HG03066 (cell line): ENCODE measurements at regions not wholly inside any gene's neighbourhood (a gene's known extent, or its start where the extent isn't known, plus 50 kb on each side); places are given as distances from the start of the nearest gene placed in this dataset.

Experiments
- ATAC-seq: cut with Tn5 transposase; IDR thresholded peaks from one replicate; pipeline ENCODE4 v1.9.1; 2021; ENCODE audit warnings: low read depth; ENCODE audit not compliant: unreplicated experiment

DNA sequence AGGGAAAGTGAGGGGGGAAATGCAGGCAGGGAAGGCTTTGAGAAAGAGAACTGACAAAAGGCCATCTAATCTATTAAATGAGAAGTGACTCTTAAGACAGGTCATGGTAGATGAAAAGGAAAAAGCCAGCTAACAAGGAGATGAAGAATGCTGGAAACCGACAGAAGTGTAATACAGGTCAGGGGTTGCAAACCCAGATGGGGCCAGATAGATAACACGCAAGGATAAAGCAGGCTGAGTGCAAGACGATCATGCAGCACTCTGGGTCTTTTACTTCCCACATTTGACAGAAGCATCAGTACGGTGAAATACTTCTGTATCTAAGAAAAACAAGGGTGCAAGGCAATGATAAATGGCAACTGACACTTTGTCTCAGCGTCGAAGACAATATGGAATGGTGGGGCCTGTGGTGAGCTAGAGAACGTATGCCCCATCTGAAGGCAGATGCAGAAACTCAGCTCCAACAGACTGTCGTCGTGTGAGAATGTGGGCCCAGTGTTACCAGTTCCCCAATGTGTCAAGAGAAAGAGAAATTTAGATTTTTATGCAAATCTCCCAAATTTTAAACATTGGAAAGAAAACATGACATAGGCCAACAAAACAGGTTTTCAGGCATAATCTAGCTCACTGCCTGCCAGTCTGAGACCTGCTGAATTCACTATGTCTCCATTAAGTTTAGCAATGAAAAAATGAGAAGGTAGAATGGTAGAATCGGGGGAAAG, 187.4 kb downstream of the PHLDA1 start:
- no peak for ATAC-seq

DNA sequence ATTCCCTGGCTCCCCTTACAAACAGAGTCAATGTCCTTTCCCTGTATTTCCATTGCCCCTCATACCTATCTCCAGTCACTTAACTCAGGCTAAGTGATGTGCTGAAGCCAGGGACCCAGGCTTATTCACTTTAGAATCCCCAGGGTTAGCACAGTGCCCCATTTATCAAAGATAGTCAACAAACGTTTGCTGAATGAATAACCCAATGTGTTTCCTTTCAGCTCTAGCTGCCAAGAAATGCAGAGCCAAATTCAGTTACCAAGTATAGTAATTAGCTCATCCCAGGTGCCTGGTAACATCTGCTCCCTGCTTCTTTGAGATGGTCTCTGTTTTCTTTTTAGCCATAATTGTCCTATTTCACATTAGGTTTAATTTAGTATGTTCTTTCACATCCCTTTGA, 189.5 kb downstream of the PHLDA1 start:
- ATAC-seq, result no peak

DNA sequence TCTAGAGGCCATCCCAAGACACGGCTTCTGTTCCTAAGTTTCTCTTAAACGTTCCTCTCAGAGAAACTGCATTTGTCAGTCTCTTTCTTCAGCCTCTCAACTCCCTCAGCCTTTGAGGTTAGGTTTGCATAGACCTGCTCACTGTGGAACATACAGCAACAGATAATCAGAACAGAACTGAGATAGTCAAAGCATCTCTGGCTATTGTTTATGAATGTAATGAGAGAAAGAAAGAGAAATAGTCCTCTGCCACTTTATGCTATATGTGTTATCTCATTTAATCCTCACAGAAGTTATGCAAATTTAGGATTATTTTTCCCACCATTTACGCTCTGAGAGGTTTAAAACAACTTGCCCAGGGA, 190.6 kb downstream of the PHLDA1 start:
- no peak for ATAC-seq

DNA sequence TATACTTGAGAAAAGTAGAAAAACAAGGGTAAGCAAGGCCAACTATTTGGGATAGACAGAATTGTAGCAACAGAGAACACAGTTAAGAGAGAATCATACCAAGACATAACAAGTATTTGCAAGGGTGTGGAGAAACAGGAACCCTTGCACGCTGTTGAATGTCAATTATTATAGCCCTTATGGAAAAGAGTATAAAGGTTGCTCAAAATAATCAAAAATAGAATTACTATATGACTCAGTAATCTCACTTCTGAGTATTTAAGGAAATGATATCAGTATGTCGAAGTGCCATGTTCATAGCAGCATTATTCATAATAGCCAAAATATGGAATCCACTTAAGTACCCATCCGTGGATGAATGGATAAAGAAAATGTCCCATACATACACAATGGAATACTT, 193.3 kb downstream of the PHLDA1 start:
- ATAC-seq, result no peak

DNA sequence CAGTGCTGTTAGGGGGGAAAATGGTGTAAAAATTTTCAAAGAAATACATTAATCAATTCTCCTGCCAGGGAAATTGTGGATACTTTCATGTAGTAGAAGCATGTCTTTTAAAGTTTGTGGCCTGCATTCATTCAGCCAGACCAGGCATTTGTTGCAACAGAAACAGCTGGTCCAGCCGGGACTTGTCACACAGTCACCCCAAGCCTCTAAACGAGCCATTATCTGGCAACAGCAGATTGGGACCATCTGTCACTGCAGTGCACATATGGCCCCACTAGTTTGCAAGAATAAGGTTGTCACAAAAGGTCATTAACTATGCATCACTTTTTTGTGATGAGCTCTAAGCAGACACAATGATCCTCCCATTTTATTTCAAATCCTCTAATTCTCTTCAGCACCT, 193.9 kb downstream of the PHLDA1 start:
- ATAC-seq, result no peak

DNA sequence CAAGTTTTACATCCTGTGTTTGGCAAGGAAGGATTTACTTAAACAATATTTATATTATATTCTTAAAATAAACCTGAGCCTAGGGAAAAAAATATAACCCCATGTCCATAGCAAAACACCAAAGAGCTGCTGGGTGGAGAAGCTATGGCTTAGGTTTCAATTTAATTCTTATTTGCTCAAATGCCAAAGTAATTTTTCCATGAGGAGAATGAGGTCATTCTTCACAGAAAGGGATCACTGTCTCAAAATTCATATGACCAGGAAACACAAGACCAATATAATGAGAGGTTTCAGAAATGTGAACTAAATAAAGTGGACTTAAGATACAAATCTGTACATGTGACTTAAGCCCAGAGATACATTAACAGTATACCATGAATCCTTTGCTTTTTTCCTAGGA, 195.0 kb downstream of the PHLDA1 start:
- no peak for ATAC-seq

DNA sequence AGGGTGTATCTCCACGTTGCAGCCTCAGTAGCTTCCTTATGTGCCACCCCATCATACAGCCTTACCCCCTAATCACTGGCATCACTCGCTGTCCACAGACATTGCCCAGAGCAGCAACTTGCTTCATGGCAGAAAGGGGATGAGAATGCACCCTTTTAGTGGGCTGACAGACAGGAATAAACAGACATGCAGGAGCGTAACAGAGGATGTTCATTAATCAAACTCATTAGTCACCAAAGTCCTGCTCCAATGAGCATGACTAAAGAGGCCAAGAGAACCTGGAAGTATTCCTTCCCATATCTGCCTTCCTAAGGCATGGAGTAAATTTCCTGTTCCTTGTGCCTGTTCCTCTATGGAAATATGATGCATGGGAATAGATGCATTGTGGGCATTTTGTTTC, 197.0 kb downstream of the PHLDA1 start:
- no peak for ATAC-seq

DNA sequence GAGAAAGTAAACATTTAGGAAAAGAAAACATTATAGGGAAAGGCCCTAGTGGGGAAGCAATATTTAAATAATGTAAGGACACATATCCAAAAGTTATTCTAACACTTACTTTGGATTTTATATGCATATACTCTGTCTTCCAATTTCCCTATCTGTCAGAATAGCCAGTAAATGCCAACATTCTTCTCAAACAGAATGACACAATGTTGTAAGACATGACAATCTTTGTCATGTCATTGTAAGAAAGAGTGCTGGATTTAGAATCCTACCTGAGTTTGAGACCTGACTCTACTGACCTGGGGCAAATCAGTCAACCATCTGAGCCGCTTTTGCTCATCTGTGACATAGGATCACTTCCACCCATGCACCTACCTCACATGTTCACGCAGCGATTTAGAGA, 198.3 kb downstream of the PHLDA1 start:
- no peak for ATAC-seq

DNA sequence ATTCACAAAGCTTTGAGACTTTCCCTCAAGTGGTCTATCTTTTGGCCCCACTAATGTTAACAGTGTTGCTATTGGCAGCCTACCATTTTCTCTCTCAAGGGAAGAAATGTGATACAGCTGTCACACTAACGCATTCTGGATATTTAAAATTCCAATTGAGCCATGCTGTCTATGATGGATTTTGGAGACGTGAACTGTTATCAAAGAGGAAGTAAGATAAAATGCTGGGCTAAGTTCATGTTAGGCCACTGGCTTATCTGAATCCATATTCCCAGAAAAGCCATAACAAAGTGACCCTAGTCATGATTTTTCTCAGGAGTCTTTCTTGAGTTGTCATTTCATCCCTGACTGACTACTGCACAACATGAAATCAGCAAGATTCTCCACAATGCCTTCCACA, 200.2 kb downstream of the PHLDA1 start:
- ATAC-seq, result no peak

DNA sequence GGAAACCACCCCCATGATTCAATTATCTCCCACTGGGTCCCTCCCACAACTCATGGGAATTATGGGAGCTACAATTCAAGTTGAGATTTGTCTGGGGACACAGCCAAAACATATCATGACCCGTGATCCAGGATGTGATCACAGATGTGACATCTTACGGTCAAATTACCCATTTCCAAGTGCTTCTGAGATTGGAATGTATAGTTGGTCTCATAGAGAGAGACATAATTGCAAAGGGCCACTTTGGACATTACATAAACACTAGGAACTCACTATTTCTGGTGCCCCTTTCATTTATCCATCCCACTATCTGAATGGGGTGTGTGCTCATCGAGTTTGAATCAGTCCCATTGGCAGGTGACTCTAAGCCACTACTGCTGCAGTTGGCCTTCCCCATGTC, 204.5 kb downstream of the PHLDA1 start:
- no peak for ATAC-seq

DNA sequence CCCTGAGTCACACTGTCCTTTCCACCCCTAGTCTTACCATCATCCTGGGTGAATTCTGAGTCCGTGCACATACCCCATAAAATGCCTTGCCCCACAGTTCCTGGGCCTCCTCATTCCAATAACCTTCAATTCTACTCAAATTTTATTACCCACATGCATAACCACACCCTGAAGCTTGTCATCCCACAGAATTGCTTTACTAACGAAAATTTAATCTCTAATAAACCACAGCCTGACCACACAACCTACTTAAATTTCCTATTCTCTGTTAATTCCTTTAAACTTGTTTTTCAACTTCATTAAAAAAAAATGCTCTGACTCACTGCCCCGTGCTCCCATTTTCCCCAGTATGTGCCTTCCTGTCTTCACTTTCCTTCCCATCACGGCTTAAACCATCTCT, 205.9 kb downstream of the PHLDA1 start:
- no peak for ATAC-seq

DNA sequence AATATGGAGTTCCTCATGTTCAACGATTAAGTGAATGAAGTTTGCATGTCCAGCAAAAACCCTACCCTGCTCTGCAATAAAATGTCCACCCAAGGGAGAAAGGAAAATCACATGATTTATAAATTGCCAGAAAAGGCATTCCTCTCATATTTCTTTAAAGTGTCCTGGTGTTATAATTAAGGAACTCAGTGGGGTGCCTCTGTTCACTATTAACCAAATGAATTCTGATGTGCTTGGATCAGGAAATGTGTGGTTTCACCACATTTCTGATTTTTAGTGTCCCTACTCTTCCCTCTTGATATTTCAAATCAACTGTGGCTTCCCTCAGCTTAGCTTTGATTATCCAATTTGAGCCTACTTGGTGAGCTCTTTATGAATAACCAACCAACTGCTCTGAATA, 208.1 kb downstream of the PHLDA1 start:
- no peak for ATAC-seq

DNA sequence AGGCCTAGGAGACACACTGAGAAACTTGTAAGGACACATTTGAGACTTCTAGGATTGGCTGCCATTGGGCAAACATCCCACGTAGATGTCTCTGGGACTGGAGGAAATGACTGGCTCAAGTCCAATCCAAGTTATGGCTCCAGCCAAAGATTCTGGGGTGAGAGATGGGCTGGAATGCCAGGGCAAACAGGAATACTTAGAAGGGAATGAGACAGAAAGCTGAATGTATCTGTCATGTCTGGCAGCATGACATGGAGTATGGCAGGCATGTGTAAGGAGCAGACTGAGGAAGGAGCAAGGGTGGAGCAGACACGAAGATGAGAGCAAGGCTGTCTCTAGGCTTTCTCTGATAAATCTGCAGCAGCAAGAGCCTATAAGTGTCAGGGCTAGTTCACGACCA, 209.2 kb downstream of the PHLDA1 start:
- ATAC-seq, result no peak

DNA sequence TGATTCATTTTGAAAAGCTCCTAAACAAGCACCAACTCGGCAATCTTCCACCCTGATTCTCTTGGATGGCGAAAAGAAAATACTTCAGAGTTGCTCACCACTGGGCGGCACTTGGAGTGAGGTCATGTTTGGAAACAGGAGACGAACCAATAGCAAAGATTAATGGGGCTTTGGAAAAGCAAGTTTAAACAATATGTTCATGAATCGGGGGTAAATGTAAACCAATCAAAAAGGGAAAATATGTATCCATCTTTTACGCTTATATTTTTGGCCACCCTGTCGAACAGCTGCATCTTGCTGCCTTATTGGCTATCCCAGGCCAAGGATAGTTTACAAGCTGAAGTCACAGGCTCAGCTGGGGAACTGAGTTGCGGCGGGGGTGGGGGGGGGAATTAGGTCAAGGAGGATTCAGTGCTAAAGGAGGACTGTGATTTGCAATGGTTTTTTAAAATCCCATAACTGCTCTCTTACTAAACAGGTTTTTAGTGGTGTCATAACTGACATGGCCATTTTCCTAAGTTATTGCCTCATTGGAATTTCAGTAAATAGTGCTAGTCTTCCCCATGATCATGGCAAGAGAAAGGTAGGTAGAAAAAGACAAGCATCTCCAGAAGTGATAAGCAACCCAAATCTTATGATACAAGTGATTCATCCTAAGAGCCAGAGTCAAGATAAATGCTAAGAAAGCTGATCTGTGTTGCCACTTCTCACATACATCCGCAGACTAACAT, 210.6 kb downstream of the PHLDA1 start:
- no peak for ATAC-seq

DNA sequence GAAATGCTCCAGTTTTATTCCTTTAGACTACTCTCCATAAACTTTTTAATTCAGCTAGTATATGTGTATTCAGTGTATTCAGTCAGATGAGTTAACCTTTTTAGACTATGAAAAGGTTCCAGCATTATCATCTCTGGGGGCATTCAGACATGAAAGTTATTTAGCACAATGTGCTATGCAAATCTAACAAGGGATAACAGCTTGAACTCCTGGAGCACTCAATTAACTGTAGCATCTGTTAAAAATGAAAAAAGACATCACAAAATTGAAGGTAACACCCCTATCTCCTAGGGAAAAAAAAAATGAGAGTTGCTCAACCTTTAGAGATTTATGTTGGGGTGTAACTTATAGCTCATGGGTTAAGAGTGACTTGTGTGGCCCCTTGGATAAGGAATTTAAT, 211.5 kb downstream of the PHLDA1 start:
- ATAC-seq, result no peak

DNA sequence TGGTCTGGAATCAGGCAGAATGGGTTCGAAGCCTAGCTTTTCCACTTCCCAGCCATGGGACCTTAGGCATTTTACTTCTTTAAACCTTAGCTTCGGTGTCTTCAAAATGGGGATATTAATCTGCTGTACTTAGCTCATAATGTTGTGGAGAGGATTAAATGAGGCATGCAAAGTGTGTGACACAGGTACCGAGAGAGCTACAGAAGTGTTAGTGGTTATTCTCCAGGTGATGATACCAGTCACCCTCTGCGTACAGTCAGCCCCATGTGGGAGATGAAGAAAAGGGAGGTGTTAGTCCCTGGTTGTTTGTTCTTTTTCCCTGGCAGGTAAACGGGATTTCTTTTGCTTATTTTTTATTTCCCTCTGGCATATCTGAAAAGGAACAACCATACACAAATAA, 212.1 kb downstream of the PHLDA1 start:
- ATAC-seq, result no peak

DNA sequence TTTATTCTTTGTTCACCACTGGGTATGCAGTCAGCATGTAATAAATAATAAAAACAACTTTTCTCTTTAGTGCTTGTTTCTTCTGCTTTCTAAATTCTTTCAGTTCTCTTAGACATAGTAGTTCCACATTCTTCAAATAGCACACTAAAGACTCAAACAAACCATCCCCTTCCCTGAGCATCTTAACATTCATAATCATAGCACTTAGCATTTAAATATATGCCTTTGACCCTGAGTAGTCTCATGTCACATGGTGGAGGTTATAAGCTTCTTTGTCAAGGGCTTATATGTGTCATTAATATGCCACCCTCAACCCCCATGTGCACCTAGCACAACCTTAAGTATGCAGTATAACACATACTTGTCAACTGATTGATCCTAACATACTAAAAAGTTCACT, 212.7 kb downstream of the PHLDA1 start:
- ATAC-seq, result no peak

DNA sequence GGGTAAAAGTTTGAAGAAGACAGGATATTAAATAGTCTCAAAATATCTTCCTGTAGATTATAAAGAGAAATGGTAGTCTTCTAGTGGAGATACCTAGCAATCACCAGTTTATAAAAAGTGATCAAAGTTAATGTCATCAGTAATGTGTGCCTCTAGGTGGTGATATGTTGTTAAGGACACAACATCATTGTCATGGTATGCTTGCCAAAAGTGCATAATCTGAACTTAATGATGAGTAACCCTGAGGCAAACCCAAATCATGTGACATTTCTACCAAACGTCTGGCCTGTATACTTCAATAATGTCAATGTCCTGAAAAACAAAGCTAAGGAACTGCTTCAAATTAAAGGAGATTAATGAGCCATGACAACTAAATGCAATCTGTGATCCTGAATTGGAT, 214.7 kb downstream of the PHLDA1 start:
- no peak for ATAC-seq

DNA sequence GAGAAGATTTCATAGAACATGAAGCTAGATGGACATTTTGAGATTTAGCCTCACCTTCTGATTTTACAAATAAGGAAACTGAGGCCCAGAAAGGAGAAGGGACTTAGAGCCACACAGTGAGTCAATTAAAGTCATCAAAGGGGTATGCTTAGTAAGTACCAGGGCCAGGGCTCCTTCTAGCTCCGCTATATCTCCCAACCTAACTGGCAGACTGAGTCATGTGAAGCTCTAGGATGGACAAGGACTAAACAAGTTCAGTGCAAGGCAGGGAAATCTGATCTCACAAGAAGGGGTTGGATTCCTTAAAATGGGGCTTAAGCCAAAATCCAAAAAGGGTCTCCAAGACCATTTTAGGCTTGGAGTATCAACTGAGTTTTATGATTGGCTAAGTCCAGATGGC, 215.8 kb downstream of the PHLDA1 start:
- no peak for ATAC-seq

DNA sequence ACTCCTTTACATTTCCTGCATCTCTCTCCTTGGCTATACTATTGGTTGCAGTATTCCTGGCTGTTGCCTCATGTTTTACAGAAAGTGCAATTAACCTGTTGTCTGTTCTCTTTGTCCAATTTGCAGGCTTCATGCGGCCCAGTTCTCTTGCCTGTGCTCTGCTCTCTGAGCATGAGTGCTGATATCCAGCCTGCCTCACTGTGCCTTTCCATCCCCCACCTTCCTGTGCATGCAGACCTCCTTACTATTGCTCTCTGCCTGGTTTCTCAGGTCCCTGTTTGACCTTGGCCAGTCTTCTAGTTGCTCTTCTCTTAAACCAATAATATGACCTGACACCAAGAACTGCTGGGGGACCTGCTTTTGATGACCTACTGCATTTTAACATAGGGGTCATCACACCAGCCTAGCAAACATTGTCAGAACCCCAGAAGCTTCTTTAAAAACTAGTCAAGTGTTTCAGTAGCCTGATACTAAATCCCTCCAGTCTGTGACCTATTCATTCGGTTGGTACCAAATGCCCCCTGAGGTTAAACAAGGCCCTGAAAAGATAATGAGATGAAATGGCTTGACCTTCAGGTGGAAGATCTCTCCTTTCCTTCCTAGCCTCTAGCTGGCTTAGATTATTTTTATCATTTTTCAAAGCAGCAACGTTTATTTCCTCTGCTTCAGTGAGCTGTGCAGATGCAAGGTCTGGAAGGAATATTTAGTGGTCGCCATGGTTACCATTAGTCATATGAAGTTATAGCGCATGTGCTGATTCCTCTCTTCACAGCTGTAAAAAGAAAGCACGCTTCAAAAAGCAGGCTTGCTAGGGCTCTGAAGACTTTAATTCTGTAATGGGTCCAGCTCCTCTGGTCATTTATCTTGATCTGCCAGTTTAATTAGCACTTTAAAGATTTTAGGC, 216.5 kb downstream of the PHLDA1 start:
- no peak for ATAC-seq

DNA sequence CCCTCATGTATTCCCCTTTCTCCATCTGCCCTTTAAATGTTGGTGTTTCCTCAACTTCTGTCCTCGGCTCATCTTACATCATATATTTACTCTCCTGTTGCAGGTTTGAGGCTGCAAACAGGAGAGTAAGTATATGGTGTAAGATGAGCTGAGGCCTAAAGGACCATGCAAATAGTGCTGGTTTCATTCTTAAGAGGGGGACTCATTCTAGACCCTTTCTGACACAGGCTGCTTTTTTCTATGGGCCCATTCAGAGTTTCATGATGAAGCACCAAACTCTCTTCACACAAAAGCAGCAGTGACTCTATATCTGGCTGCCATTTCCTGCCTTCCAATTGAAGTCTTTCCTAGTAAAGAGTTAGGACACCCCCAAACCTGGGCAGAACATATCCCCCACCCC, 218.5 kb downstream of the PHLDA1 start:
- ATAC-seq, result no peak
